ENCODE measurements at regions not wholly inside any gene's neighbourhood (a gene's known extent, or its start where the extent isn't known, plus 50 kb on each side); places are given as distances from the start of the nearest gene placed in this dataset.
"Not testable (repeated sequence)": the region's sequence is repeated elsewhere in the genome, so short reads cannot be mapped to it uniquely, and the experiment has no call there.

GRCh38 chr3:71994906-71995305, 210.0 kb upstream of the PROK2 start:
- DNase-seq (ENCODE audit: extremely low spot score, insufficient read length, low read depth), result no peak
- no peak for FAIRE-seq

- no peak for FAIRE-seq
- no peak for DNase-seq (ENCODE audit: extremely low spot score, insufficient read length, low read depth)
Observed at GRCh38 chr3:71994203-71994602, 209.3 kb upstream of the PROK2 start.

- no peak for DNase-seq (ENCODE audit: extremely low spot score, insufficient read length, low read depth)
- FAIRE-seq, result no peak
Observed at GRCh38 chr3:71991681-71992080, 206.7 kb upstream of the PROK2 start.

GRCh38 chr3:71991046-71991445, 206.1 kb upstream of the PROK2 start:
- DNase-seq (ENCODE audit: extremely low spot score, insufficient read length, low read depth) (no peak), FAIRE-seq (no peak)

- FAIRE-seq (no peak), DNase-seq (ENCODE audit: extremely low spot score, insufficient read length, low read depth) (no peak)
Observed at GRCh38 chr3:71990545-71990944, 205.6 kb upstream of the PROK2 start.

GRCh38 chr3:71989165-71989564, 204.2 kb upstream of the PROK2 start:
- DNase-seq (ENCODE audit: extremely low spot score, insufficient read length, low read depth) (no peak), FAIRE-seq (no peak)

GRCh38 chr3:71987828-71988227, 202.9 kb upstream of the PROK2 start:
- DNase-seq (ENCODE audit: extremely low spot score, insufficient read length, low read depth) (no peak), FAIRE-seq (peak; percentile 29)

GRCh38 chr3:71987089-71987735, 202.3 kb upstream of the PROK2 start:
- FAIRE-seq, result peak; percentile 46
- DNase-seq (ENCODE audit: extremely low spot score, insufficient read length, low read depth), result no peak

- FAIRE-seq (peak; percentile 63), DNase-seq (ENCODE audit: extremely low spot score, insufficient read length, low read depth) (no peak)
Observed at GRCh38 chr3:71986606-71987005, 201.7 kb upstream of the PROK2 start.

- DNase-seq (ENCODE audit: extremely low spot score, insufficient read length, low read depth) (peak; percentile 25), FAIRE-seq (peak; percentile 99)
Observed at GRCh38 chr3:71984843-71985613, 200.1 kb upstream of the PROK2 start.

GRCh38 chr3:71983694-71984093, 198.7 kb upstream of the PROK2 start:
- no peak for DNase-seq (ENCODE audit: extremely low spot score, insufficient read length, low read depth)
- peak; percentile 21 for FAIRE-seq

GRCh38 chr3:71982506-71983258, 197.7 kb upstream of the PROK2 start:
- DNase-seq (ENCODE audit: extremely low spot score, insufficient read length, low read depth), result not testable (repeated sequence)
- FAIRE-seq, result peak; percentile 78

- no peak for DNase-seq (ENCODE audit: extremely low spot score, insufficient read length, low read depth)
- peak; percentile 21 for FAIRE-seq
Observed at GRCh38 chr3:71979175-71979574, 194.2 kb upstream of the PROK2 start.

- FAIRE-seq, result peak; percentile 95
- no peak for DNase-seq (ENCODE audit: extremely low spot score, insufficient read length, low read depth)
Observed at GRCh38 chr3:71978150-71978721, 193.3 kb upstream of the PROK2 start.

- FAIRE-seq (no peak), DNase-seq (ENCODE audit: extremely low spot score, insufficient read length, low read depth) (no peak)
Observed at GRCh38 chr3:71977525-71977924, 192.6 kb upstream of the PROK2 start.

GRCh38 chr3:71975573-71975972, 190.6 kb upstream of the PROK2 start:
- FAIRE-seq (no peak), DNase-seq (ENCODE audit: extremely low spot score, insufficient read length, low read depth) (no peak)

GRCh38 chr3:71974786-71975185, 189.8 kb upstream of the PROK2 start:
- no peak for FAIRE-seq
- DNase-seq (ENCODE audit: extremely low spot score, insufficient read length, low read depth), result no peak

GRCh38 chr3:71973274-71974030, 188.5 kb upstream of the PROK2 start:
- no peak for FAIRE-seq
- DNase-seq (ENCODE audit: extremely low spot score, insufficient read length, low read depth), result no peak

- FAIRE-seq (no peak), DNase-seq (ENCODE audit: extremely low spot score, insufficient read length, low read depth) (no peak)
Observed at GRCh38 chr3:71972031-71972430, 187.1 kb upstream of the PROK2 start.

GRCh38 chr3:71968544-71968943, 183.6 kb upstream of the PROK2 start:
- DNase-seq (ENCODE audit: extremely low spot score, insufficient read length, low read depth) (no peak), FAIRE-seq (no peak)

Measured in GM18507 (cell line).